Fibroblast of skin of left biceps (primary cell): ENCODE measurements at regions not wholly inside any gene's neighbourhood (a gene's known extent, or its start where the extent isn't known, plus 50 kb on each side); places are given as distances from the start of the nearest gene placed in this dataset.

Experiments
- DNase-seq, 2 experiments: peaks; one replicate each; pipeline ENCODE4 v3.0.0-alpha.2; 2013; ENCODE audit warnings: low read depth in 2 of 2

DNA sequence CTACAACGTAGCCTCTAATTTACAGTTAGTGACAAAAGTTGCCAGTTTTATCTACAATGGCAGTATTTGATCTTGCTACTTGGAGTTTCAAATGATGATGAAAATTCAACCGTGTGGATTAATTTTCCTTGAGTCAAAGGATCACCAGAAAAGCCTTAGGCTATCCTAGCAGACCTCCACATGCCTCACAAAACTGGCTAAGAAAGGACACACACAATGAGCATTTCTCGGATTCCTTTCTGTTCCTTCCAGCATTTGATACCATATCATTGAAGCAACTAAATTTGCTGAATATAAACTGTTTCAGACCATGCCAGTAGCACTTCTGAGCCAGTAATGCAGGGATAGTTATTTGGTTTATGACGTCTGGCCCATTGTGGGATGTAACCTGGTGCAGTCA is 587.4 kb upstream of the MDFIC2 start:
- no peak for DNase-seq

DNA sequence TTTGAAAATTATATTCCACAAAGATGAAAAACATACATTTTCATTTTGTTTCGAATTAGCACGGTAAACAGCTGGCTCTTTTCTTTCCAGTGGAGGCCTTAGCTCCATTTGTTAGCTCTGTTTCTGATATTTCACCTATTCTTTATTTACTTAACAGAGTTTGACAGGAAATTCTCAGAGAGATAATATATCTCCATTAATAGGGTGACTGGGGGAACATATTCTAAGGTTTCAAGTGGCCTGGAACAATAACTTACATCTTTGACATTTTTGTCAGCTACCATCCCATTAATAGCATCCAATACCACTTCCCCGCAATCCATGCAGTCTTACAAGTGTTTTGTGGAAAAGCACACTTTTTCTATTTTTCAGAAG is 577.6 kb upstream of the MDFIC2 start:
- DNase-seq: no peak

DNA sequence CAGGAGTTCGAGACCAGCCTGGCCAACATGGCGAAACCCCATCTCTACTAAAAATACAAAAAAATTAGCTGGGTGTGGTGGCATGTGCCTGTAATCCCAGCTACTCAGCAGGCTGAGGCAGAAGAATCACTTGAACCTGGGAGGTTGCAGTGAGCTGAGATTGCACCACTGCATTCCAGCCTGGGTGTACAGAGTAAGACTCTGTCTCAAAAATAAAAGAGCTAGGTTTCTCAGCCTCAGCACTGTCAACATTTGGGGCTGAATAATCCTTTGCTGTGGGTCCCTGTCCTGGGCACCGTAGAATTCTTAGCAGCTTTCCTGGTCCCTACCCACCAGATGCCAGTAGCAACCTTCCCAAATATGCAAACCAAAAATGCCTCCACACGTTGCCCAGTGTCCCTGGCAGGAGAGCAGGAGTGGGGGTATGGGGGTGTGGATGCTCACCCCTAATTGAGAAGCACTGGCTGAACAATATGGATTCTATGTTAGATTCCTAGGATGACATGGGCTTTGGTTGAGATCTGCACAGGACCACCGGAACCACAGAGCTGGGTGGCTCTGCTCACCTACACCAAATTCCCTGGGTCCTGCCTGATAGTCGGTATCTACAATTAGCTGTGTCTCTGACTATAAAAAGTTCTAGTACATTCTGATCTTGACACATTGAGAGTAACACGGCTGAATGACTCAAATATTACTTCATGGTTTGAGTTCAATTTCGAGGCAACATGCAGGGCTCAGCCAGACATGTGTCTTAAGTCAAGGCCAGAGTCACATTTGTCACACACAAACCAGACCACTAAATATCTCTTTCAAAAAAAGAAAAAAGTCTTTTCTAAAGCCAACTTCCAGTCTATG is 577.0 kb upstream of the MDFIC2 start:
- no peak for DNase-seq

DNA sequence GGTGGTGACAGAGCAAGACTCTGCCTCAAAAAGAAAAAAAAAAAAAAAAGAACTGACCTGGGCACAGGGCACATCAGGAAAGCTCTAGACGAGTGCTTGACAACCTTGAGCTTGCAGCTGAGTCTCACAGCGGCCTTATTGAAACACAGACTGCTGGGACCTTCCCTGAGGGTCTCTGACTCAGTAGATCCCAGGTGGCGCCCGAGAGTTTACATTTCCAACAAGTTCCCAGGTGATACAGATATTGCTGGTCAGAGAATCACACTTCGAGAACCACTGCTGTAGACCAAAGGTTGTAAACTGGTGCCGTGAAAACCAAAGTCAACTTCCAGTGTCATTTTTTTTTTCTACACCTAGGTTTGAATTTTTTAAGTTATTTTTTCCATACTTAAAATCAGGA is 573.2 kb upstream of the MDFIC2 start:
- no peak for DNase-seq

DNA sequence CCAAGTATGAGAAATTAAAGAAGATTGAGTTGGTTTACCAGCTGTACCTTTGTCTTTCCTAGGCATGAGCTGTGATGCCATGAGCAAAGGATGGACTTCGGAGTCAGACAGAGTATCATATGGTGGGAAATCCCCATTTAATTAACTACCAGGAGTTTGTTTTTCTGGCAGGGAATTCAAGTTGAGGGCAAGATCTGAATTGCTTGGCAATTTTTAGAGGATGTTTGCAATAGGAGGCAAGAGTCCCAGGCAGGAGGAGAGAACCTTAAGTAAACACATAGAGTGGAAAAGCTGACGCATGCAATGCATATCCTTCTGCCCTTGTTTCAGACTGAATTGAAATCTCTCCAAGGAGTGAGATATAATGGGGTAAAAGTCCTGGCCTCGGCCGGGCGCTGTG is 569.7 kb upstream of the MDFIC2 start:
- no peak for DNase-seq

DNA sequence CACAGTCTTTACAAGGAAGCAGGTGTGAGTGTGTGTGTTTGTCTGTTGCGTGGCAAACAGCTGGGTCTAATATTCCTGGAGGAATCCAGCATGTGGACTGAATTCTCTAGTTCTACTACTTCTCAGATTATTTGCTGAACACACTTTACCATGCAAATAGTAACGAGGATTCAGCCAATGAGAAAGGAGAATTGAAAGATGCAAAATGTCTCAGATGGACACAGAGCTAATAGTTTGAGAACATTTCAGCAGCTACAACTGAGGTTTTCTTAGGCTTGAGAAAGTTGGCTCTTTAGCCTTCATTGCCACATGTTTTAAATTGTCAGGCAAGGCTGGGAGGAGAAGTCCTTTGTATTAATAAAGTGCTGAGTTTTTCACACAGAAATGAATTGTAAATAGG is 568.0 kb upstream of the MDFIC2 start:
- no peak for DNase-seq

DNA sequence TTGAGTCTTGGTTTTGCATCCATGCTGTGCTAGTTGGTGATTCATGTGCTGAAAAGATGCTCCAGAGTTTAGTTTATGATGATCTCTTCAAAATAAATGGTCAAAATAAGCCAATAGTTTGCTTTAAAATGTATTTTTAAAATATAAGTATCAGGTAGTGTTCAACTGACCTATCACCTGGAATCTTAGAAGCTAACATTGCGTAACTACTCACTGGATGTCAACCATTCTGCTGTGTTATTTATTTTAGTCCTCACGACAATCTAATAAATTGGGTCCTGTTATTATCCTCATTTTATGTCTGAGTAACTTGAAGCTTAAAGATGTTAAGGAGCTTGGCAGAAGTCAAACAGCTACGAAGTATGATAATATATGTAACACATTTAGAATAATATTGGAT is 563.7 kb upstream of the MDFIC2 start:
- no peak for DNase-seq

DNA sequence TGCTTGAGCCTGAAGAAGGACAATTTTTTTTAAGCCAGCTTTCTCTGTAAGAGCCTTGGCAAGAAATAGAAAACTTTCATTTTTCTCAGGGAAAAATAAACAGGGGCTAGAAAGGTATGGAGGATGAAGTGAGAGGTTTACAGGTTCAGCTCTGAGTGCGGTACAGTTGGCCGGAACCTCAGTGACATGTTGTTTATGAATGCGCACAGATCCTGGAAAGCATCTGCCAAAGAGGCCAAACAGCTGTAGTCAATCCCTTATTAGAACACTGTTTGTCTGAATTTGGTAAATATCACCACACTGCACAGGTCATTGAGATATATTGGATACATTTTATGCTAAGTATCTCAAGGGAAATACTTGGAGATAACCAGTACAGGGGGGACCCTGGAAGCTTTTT is 561.8 kb upstream of the MDFIC2 start:
- DNase-seq: no peak

DNA sequence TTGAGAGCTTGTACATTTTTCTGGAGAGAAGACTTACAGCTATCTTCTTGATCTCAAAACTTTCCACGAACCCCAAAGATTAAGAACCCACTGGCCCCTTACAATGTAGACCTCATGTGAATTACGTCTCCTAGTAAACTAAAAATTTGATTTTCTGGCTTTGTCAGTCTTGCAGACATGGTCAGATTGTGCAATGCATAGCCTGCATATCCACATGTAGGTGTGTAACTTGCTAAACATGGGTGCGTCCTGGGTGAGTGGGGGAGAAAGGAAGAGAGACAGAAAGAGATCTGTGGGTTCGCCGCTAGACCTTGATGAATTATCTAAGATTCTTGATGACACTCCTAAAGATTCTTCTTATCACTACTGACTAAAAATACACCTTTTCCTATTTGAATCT is 561.2 kb upstream of the MDFIC2 start:
- no peak for DNase-seq

DNA sequence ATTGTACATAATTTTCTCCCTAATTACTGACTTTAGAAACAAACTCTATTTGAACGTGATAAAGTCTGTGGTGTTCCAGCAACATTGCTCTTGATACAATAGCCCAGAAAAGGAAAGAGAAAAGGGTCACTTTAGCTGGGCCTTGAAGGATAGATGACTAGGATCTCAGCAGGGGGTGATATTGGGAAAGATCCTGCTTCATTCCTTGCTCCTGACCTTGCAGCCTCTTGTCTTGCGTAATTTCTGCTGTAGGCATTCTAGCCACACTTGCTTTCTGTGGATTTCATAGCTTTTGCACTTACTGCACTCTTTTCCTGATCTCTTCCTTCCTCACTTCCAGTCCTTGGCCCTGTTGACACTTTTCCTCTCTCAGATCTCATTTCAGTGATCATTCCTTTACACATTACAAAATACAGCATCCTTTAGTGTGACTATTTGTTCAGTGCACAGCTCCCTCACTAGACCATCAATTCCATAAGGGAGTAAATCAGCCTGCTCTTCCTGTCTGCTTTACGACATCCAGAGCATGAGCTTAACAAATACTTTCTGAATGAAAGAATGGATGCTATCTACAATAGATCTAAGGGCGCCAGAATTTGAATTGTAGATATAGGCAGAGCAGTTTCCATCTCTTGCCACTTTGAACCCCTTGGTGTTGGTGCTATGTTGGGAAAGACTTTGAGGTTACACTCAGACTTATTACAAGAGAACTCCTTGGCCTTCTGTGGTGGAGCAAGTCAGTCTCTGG is 559.6 kb upstream of the MDFIC2 start:
- DNase-seq: peak; percentile 86 to 87

DNA sequence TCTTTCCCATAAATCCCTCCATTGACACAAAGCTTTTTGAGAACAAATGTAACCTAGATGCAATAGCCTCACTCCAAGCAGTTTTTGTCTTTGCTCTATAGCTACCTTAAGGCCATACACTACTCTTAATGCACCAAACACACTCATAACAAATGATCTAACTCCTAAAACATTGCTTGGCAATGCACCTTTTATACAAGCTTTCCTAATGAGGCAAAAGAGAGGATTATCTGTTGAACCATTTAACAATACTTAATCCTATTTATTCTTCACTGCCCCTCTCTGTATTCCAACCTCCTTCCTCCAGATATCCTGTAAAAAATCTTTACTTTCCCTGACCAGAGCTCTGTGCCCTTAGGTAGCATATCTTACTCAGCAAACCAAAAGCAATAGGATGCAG is 558.1 kb upstream of the MDFIC2 start:
- no peak for DNase-seq

DNA sequence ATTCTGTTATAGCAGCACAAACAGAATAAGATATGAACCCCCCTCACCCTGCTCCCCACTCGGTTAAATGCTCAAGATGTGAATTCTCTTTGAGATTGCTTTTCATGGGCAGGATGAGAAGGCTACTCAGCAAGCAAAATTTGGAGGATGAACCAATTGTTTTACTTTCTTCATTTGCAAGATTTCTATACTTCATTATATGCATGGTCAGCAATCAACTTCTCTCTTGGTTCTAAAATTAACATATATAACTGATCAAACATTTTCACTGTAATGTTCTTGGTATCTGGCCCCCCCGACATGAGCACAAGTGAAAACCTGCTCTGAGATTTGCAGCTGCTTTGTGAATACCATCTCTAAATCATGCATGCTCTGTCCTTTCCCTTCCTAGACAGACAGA is 556.1 kb upstream of the MDFIC2 start:
- no peak for DNase-seq

DNA sequence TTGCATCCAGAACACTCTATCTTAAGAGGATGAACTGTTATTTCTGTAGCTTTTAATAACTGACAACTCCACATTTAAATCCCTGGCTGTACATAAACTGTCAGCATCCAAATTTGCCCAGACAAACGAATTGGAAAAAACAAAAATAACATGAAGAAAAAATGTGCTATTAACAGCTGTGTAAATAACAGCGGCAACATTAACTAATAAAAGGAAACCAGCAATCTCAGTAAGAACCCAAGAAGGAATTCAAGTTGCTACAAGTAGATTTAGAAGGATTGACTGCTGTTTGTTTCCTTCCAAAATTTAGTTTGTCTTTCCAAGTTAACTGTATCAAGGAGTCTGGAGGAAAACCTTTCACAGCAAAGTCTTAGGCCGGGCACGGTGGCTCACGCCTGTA is 550.6 kb upstream of the MDFIC2 start:
- no peak for DNase-seq

DNA sequence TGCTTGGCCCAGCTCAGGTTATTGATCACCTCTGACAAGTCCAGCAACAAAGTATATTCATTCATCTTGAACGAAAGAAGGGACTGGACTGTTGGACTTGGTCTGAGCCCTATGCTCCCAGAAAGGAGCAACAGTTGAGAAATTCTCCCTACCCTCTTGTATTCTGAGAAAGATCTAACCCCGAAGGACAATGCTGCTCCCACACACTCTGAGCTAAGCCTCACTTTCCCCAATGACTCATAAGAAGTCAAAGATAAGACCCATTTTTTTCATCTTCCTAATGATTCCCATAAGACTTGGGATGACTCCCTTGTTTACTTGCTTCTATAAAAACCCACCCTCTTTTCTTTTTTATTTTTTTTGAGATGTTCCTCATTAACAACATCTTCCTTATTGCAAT is 549.4 kb upstream of the MDFIC2 start:
- DNase-seq: no peak

DNA sequence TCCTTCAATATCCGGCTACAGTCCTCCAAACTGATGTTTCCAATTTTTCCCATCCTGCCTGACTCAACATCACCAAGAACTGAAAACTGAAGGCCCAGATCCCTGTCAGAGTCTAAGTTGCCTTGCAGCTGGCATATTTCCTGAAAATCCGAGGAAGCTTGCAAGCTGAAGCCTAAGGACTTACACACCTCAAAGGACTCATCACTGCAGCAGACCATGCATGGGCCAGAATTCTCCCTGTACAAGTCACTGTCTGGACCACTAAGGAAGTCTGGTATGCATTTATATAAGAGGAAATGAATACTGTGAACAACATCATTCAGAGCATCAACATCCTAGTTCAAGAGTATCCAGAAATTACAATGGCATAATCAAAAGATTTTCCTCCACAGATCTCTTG is 548.8 kb upstream of the MDFIC2 start:
- DNase-seq: peak; percentile 80 to 81

DNA sequence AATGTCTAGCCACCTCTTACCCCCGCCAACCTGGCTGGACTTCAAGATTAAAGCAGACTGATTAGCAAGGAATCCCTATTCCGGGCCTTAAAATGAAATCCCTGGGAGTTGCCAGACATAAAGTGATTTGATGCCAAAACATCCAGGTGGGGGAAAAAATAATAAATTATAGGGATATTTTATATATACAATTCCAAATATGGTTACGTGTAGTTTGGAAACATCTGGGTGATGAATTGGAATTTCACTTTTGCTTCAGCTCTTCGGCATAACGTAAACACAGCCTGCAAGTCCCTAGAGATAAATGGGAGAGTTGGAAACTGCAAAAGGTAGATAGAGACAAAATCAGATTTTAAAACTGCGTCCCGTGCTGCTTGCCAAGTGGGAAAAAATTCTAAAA is 545.5 kb upstream of the MDFIC2 start:
- no peak for DNase-seq

DNA sequence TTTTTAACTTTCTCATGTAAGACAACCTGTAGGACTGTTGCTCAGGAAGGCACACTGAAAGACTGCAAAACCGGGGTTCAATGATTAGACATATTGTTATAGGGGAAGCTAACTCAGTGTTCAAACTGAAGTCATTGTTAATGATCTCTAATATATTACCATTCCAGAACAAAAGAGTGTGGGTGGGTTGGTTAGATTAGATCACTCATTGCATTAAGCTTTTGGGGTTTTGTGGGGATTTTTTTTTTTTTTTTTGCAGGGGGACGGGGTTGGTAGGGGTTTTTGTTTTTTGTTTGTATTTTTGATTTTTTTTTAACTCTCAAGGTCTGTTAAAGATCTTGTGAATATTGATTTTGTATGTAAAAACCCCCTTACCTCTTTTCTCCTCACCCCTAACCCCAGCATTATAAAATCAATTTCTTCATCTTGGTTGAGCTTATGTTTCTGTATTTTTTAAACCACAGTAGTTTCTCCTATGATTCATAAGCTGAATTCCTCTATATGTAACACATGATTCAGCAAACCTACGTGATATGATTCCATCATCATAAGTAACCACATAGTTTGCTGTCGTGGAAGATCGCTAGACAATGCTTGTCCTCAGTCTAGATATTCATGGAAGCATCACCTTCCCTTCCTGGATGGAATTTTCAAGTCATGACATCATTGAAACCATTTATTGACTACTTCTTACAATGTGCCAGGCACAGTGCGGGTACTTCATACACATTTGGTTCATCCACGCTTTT is 544.1 kb upstream of the MDFIC2 start:
- DNase-seq: peak; percentile 82 to 84

DNA sequence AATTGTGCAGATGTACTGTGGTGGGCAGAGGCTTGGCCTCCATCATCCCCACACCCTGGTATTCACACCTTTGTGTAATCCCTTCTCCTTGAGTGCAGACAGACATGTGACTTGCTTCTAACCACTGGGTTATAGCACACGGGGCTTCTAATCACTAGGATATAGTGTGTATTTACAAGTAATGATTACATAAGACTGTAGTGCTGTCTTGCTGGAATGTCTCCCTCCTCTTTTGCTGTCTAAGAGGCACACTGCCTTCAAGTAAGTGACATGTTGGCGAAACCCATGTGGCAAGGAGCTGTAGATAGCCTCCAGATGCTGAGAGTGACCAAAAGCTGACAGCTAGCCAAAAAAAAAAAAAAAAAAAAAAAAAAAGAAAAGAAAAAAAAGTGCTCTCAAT is 542.7 kb upstream of the MDFIC2 start:
- DNase-seq: no peak

DNA sequence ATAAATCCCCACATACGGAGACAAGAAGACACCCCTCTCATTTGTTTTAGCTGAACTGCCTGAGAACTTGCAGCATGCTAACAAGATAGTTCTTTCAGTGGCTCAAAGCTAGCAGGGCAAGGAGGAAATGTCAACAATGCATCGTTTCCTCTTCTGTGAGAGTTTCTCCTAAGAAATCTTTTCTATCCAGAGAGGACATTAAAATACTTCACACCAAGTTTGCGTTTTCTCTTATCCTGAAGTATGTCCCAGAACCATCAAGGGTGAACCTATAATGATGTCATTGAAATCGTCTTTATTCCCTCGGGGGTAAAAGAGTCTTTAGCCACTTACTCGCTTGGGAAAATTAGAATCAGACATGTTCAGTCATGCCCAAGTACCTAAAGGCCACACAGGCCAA is 541.7 kb upstream of the MDFIC2 start:
- DNase-seq: no peak

DNA sequence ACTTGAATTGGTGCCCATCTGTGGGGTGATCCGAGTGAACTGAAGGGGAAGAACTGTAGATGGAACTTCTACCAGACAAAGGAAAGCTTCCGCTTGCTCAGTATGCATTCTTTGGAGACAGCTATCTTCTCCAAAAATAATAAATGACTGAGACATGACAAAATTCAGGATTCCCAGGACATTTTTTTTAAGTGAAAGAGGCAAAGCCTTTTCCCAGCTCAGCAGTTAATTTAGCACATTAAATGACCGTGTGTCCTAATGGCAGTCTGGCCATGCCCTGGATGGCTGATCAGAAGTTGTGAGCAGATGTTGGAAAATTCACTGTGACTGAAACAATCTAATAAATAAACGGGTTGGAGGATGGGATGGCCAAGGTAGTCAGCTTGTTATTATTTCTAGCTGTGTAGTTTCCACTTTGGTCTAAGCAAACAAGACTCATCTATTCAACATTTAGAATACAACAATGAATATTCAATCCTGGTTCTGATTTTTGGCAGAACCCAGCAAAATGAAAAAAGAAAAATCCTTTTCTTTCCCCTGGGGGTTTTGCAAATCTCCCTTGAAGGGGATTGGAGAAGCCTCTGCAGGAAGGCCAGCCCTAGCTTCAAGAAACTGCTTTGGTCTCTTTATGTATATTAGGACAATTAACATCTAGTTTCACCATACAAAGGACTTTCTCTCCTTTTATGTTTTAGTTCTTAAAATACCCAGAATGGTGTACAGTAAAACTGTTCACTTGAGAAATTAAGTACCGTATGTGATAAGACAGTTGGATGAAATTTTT is 540.9 kb upstream of the MDFIC2 start:
- no peak for DNase-seq

DNA sequence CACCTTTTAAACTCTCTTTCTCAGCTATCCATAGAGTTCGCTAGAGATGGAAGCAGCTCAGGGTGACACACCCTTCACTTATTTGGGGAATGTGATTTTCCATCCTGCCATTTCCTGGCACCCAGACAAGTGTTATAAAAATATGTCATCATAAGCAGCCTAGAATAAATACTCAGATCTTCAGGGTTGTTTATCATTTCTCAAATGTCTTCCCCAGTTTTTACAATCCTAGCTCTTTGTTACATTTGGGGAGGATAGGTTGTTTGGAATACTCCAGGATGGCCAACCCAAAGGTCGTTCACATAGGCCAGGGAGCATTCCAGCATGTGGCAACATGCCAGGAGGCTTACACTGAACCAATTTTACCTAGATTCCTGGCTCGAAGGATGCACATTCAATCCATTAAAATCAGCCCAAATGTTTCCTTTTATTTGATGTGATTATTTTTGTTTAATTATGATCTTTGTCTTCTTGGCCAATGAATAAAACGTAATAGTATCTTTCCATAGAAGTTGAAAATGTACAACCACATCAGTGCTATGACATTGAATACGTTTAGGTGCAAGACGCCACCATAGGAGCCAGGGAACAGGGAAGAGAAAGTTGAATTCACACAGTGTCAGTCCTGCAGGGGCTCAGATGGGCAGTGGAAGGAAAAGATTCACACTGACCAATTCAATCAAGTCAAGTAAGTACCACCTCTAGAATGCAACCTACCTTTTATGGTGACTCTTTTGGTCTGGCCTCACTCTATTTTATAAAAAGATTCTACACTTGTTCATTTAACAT is 537.7 kb upstream of the MDFIC2 start:
- DNase-seq: peak; percentile 89 to 93
